ENCODE measurements at regions not wholly inside any gene's neighbourhood (a gene's known extent, or its start where the extent isn't known, plus 50 kb on each side); places are given as distances from the start of the nearest gene placed in this dataset.

GRCh38 chr13:63403733-63404132 lies 1988.1 kb upstream of the PCDH20 start:
- no peak for DNase-seq (ENCODE audit: low spot score)

- no peak for DNase-seq (ENCODE audit: low spot score)
Measured at GRCh38 chr13:63396746-63397145, 1981.1 kb upstream of the PCDH20 start.

- no peak for DNase-seq (ENCODE audit: low spot score)
Measured at GRCh38 chr13:63393112-63393511, 1977.5 kb upstream of the PCDH20 start.

- DNase-seq (ENCODE audit: low spot score): no peak
Measured at GRCh38 chr13:63389756-63390155, 1974.1 kb upstream of the PCDH20 start.

GRCh38 chr13:63381078-63381859 lies 1965.6 kb upstream of the PCDH20 start:
- no peak for DNase-seq (ENCODE audit: low spot score)

GRCh38 chr13:63377986-63378385 lies 1962.3 kb upstream of the PCDH20 start:
- no peak for DNase-seq (ENCODE audit: low spot score)

GRCh38 chr13:63370101-63370500 lies 1954.5 kb upstream of the PCDH20 start:
- DNase-seq (ENCODE audit: low spot score): no peak

GRCh38 chr13:63367522-63368198 lies 1952.0 kb upstream of the PCDH20 start:
- no peak for DNase-seq (ENCODE audit: low spot score)

GRCh38 chr13:63364159-63364558 lies 1948.5 kb upstream of the PCDH20 start:
- no peak for DNase-seq (ENCODE audit: low spot score)

- DNase-seq (ENCODE audit: low spot score): no peak
Measured at GRCh38 chr13:63351533-63351932, 1935.9 kb upstream of the PCDH20 start.

- DNase-seq (ENCODE audit: low spot score): no peak
Measured at GRCh38 chr13:63351081-63351480, 1935.4 kb upstream of the PCDH20 start.

GRCh38 chr13:63345835-63346234 lies 1930.2 kb upstream of the PCDH20 start:
- DNase-seq (ENCODE audit: low spot score): no peak

GRCh38 chr13:63344711-63345110 lies 1929.1 kb upstream of the PCDH20 start:
- DNase-seq (ENCODE audit: low spot score): no peak

GRCh38 chr13:63337921-63338320 lies 1922.3 kb upstream of the PCDH20 start:
- DNase-seq (ENCODE audit: low spot score): no peak

GRCh38 chr13:63337041-63337440 lies 1921.4 kb upstream of the PCDH20 start:
- DNase-seq (ENCODE audit: low spot score): no peak

GRCh38 chr13:63336549-63336948 lies 1920.9 kb upstream of the PCDH20 start:
- no peak for DNase-seq (ENCODE audit: low spot score)

GRCh38 chr13:63327584-63327983 lies 1911.9 kb upstream of the PCDH20 start:
- no peak for DNase-seq (ENCODE audit: low spot score)

- DNase-seq (ENCODE audit: low spot score): no peak
Measured at GRCh38 chr13:63323441-63323840, 1907.8 kb upstream of the PCDH20 start.

- no peak for DNase-seq (ENCODE audit: low spot score)
Measured at GRCh38 chr13:63311587-63311986, 1895.9 kb upstream of the PCDH20 start.

GRCh38 chr13:63308549-63309165 lies 1893.0 kb upstream of the PCDH20 start:
- DNase-seq (ENCODE audit: low spot score): no peak

GRCh38 chr13:63307228-63307627 lies 1891.6 kb upstream of the PCDH20 start:
- DNase-seq (ENCODE audit: low spot score): no peak

- DNase-seq (ENCODE audit: low spot score): no peak
Measured at GRCh38 chr13:63305641-63306133, 1890.0 kb upstream of the PCDH20 start.

Measured in mesenteric fat pad (tissue), 1 donor.